Thoracic aorta (tissue), 2 donors: ENCODE measurements at regions not wholly inside any gene's neighbourhood (a gene's known extent, or its start where the extent isn't known, plus 50 kb on each side); places are given as distances from the start of the nearest gene placed in this dataset.

Experiments used
- ATAC-seq: fragments of 150-250 bp; one replicate; pipeline ENCODE4 v1.8.0; 2017; ENCODE audit warnings: low read depth; ENCODE audit not compliant: insufficient number of reproducible peaks, low FRiP score
- DNase-seq: peaks from one replicate; pipeline ENCODE4 v3.0.0-alpha.2; 2020; ENCODE audit warnings: low spot score
- H3K27ac ChIP-seq, 2 donors: fragments of 200-600 bp; sonication (generic); 1 replicate in 1 of 2; 2 replicates in 1 of 2; pipeline ENCODE4 v1.5.1; 2016; ENCODE audit warnings: mild to moderate bottlenecking in 2 of 2, moderate library complexity in 2 of 2
- H3K27me3 ChIP-seq: fragments of 200-600 bp; sonication (generic); replicated peaks from 2 replicates; pipeline ENCODE4 v1.6.0; 2016; ENCODE audit warnings: mild to moderate bottlenecking; ENCODE audit not compliant: insufficient read depth
- H3K36me3 ChIP-seq: fragments of 200-600 bp; sonication (generic); one replicate; pipeline ENCODE4 v1.5.1; 2016
- H3K4me1 ChIP-seq, 2 donors: fragments of 200-600 bp; sonication (generic); 1 replicate in 1 of 2; 2 replicates in 1 of 2; pipeline versions ENCODE4 v1.5.1 to v1.6.0; 2016; ENCODE audit warnings: low read depth in 2 of 2, mild to moderate bottlenecking in 1 of 2; ENCODE audit not compliant: control insufficient read depth in 1 of 2
- H3K4me3 ChIP-seq: fragments of 200-600 bp; sonication (generic); 2 replicates; pipeline ENCODE4 v1.5.1; 2016; ENCODE audit warnings: mild to moderate bottlenecking
- H3K9me3 ChIP-seq: fragments of 200-600 bp; sonication (generic); 2 replicates; pipeline ENCODE4 v1.5.1; 2016
- CTCF ChIP-seq: fragments of 200-600 bp; sonication (generic); IDR thresholded peaks from one replicate; pipeline ENCODE4 v1.5.1; 2019; ENCODE audit warnings: antibody characterized with exemption

GRCh38 chr2:129908721-129909373 is 70.6 kb upstream of the RAB6C start:
- no peak for ATAC-seq

GRCh38 chr2:129909651-129910418 is 69.6 kb upstream of the RAB6C start:
- DNase-seq (no peak), ATAC-seq (no peak)
- H3K4me3 ChIP-seq: no peak overlapping the region
- H3K27ac ChIP-seq: no peak overlapping the region
- H3K27me3 ChIP-seq: no peaks in the 10 kb centered on the region
- TF ChIP-seq CTCF: no peak
- H3K36me3 ChIP-seq: no peaks in the 10 kb centered on the region
- H3K9me3 ChIP-seq: no peaks in the 10 kb centered on the region
- H3K4me1 ChIP-seq: no peaks in the 10 kb centered on the region

More at GRCh38 chr2:129908721-129909373, 70.6 kb upstream of the RAB6C start:
- Histone ChIP-seq H3K4me3 (no peak overlapping the region), H3K36me3 (no peaks in the 10 kb centered on the region), H3K27ac (no peak overlapping the region), H3K27me3 (no peaks in the 10 kb centered on the region), H3K4me1 (no peaks in the 10 kb centered on the region), H3K9me3 (no peaks in the 10 kb centered on the region)
- DNase-seq: no peak
- no peak for TF ChIP-seq CTCF

GRCh38 chr2:129910446-129911362 is 68.8 kb upstream of the RAB6C start:
- no peaks in the 10 kb centered on the region for H3K4me1 ChIP-seq
- no peaks in the 10 kb centered on the region for H3K27me3 ChIP-seq
- ATAC-seq (no peak), DNase-seq (no peak)
- no peaks in the 10 kb centered on the region for H3K9me3 ChIP-seq
- no peak overlapping the region for H3K27ac ChIP-seq
- no peak overlapping the region for H3K4me3 ChIP-seq
- no peaks in the 10 kb centered on the region for H3K36me3 ChIP-seq
- TF ChIP-seq CTCF: no peak

GRCh38 chr2:129911363-129912065 is 68.0 kb upstream of the RAB6C start:
- TF ChIP-seq CTCF: no peak
- no peak overlapping the region for H3K4me3 ChIP-seq
- no peak overlapping the region for H3K27ac ChIP-seq
- DNase-seq (no peak), ATAC-seq (no peak)
- H3K9me3 ChIP-seq: no peaks in the 10 kb centered on the region
- H3K36me3 ChIP-seq: no peaks in the 10 kb centered on the region
- H3K4me1 ChIP-seq: no peaks in the 10 kb centered on the region
- H3K27me3 ChIP-seq: no peaks in the 10 kb centered on the region
